ENCODE measurements at regions not wholly inside any gene's neighbourhood (a gene's known extent, or its start where the extent isn't known, plus 50 kb on each side); places are given as distances from the start of the nearest gene placed in this dataset.
"Not testable (repeated sequence)": the region's sequence is repeated elsewhere in the genome, so short reads cannot be mapped to it uniquely, and the experiment has no call there.

GRCh38 chr3:180743813-180744590 lies 64.7 kb upstream of the CCDC39 start:
- no peak for DNase-seq

- DNase-seq: no peak
Observed at GRCh38 chr3:180747805-180748361, 68.6 kb upstream of the CCDC39 start.

GRCh38 chr3:180749322-180749721 lies 70.0 kb upstream of the CCDC39 start:
- DNase-seq: no peak

GRCh38 chr3:180749796-180750195 lies 70.5 kb upstream of the CCDC39 start:
- DNase-seq: no peak

GRCh38 chr3:180755556-180755955 lies 76.3 kb upstream of the CCDC39 start:
- DNase-seq: no peak

GRCh38 chr3:180762866-180763265 lies 83.6 kb upstream of the CCDC39 start:
- no peak for DNase-seq

- DNase-seq: no peak
Observed at GRCh38 chr3:180764481-180764880, 85.2 kb upstream of the CCDC39 start.

- no peak for DNase-seq
Observed at GRCh38 chr3:180770639-180771038, 91.3 kb upstream of the CCDC39 start.

- DNase-seq: no peak
Observed at GRCh38 chr3:180776433-180776832, 97.1 kb upstream of the CCDC39 start.

GRCh38 chr3:180782195-180782984 lies 103.1 kb upstream of the CCDC39 start:
- no peak for DNase-seq

GRCh38 chr3:180786227-180786626 lies 106.9 kb upstream of the CCDC39 start:
- not testable (repeated sequence) for DNase-seq

- no peak for DNase-seq
Observed at GRCh38 chr3:180789774-180790173, 110.5 kb upstream of the CCDC39 start.

- DNase-seq: no peak
Observed at GRCh38 chr3:180798197-180798596, 114.3 kb upstream of the FXR1 start.

GRCh38 chr3:180802837-180803236 lies 109.6 kb upstream of the FXR1 start:
- DNase-seq: peak; percentile 13 to 14

GRCh38 chr3:180804916-180805315 lies 107.6 kb upstream of the FXR1 start:
- no peak for DNase-seq

GRCh38 chr3:180808823-180809575 lies 103.5 kb upstream of the FXR1 start:
- no peak for DNase-seq

GRCh38 chr3:180820400-180820799 lies 92.1 kb upstream of the FXR1 start:
- no peak for DNase-seq

GRCh38 chr3:180825964-180826363 lies 86.5 kb upstream of the FXR1 start:
- no peak for DNase-seq

- DNase-seq: no peak
Observed at GRCh38 chr3:180827171-180827570, 85.3 kb upstream of the FXR1 start.

- no peak for DNase-seq
Observed at GRCh38 chr3:180828001-180828720, 84.3 kb upstream of the FXR1 start.

GRCh38 chr3:180828723-180829408 lies 83.6 kb upstream of the FXR1 start:
- DNase-seq: no peak
